Osteoblast (primary cell): ENCODE measurements at regions not wholly inside any gene's neighbourhood (a gene's known extent, or its start where the extent isn't known, plus 50 kb on each side); places are given as distances from the start of the nearest gene placed in this dataset.
A peak's percentile ranks its signal among the peaks of the same experiment; 100 is the strongest.

Experiments
- DNase-seq: peaks from one replicate; pipeline ENCODE4 v3.0.0; 2011; ENCODE audit warnings: low spot score, mixed read lengths; ENCODE audit not compliant: insufficient read length; ENCODE audit errors: missing footprints
- H2AFZ ChIP-seq: 2 replicates; pipeline ENCODE4 v1.6.0; 2011; ENCODE audit warnings: mild to moderate bottlenecking, low read length
- H3K27ac ChIP-seq: 2 replicates; pipeline ENCODE4 v1.5.1; 2011; ENCODE audit warnings: mild to moderate bottlenecking, low read depth, low read length, moderate library complexity
- H3K27me3 ChIP-seq: 2 replicates; pipeline ENCODE4 v1.6.0; 2012; ENCODE audit warnings: mild to moderate bottlenecking, control low read depth, inconsistent platforms, low read length, moderate library complexity; ENCODE audit not compliant: insufficient read depth
- H3K36me3 ChIP-seq: 2 replicates; pipeline ENCODE4 v1.5.1; 2011; ENCODE audit warnings: mild to moderate bottlenecking, low read length, control low read depth, moderate library complexity; ENCODE audit not compliant: insufficient read depth
- H3K4me1 ChIP-seq: 2 replicates; pipeline ENCODE4 v1.5.1; 2011; ENCODE audit warnings: mild to moderate bottlenecking, low read length, control low read depth, moderate library complexity; ENCODE audit not compliant: insufficient read depth
- H3K4me2 ChIP-seq: 2 replicates; pipeline ENCODE4 v1.6.0; 2011; ENCODE audit warnings: mild to moderate bottlenecking, low read length; ENCODE audit not compliant: insufficient read depth
- H3K4me3 ChIP-seq: fragments of 200-600 bp; sonication (generic); 3 replicates; pipeline ENCODE4 v1.5.1; 2012; ENCODE audit warnings: mild to moderate bottlenecking, low read length, inconsistent platforms; ENCODE audit not compliant: insufficient read depth
- H3K79me2 ChIP-seq: 2 replicates; pipeline ENCODE4 v1.6.0; 2012; ENCODE audit warnings: mild to moderate bottlenecking, low read length, control low read depth, inconsistent platforms; ENCODE audit not compliant: insufficient read depth
- H3K9me3 ChIP-seq: 2 replicates; pipeline ENCODE4 v1.5.1; 2011; ENCODE audit warnings: low read depth, low read length, control low read depth
- H4K20me1 ChIP-seq: 2 replicates; pipeline ENCODE4 v1.6.0; 2012; ENCODE audit warnings: mild to moderate bottlenecking, low read length, control low read depth; ENCODE audit not compliant: insufficient read depth
- TF ChIP-seq, protein P1 (sequence below): IDR thresholded peaks from 2 replicates; pipeline ENCODE4 v1.5.1; 2011; ENCODE audit warnings: mild to moderate bottlenecking, low read depth, low read length, moderate library complexity; ENCODE audit errors: extremely low read depth

DNA sequence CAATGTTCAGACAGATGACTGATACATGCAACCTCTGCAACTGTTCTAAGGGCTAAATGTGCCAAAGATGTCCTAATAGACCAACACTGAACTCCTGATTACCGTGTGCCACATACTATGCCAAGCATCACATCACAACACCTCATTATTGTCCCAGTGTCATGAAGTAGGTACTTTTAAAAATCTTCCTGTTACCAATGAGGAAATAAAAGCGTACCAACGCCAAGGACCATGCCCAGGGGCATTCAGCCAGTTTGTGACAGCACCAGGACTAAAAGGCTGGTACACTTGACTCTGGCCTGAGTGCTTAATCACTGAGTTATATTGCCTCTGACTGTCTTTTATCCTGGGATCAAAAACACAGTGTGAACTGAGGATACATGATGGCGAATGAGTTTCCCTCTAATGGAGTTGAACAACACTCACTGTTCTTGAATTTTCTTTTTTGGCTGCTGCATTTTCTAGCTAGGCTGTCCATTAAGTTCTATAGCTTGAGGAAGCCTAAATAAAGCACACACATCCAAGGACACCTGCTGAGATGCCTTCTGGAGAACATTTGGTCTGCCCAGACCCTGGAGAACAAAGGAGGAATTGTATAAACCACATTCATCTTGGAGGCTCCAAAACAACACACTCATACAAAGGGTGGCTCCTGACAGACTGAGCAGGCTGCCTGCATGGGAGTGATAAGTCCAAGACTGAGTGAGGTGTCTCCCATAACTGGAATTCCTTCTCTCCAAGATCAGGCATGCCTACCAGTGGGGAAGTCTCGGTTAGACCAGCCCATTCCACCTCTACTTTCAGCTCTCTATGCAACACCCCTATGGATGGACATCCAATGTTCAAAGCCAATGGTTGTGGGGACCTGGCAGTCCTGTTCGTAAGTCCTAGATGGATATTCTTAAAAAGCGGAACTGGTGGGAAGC is 126.7 kb upstream of the PRICKLE2 start:
- H3K27me3 ChIP-seq = no peaks in the 10 kb centered on the region
- TF ChIP-seq, protein P1, sequence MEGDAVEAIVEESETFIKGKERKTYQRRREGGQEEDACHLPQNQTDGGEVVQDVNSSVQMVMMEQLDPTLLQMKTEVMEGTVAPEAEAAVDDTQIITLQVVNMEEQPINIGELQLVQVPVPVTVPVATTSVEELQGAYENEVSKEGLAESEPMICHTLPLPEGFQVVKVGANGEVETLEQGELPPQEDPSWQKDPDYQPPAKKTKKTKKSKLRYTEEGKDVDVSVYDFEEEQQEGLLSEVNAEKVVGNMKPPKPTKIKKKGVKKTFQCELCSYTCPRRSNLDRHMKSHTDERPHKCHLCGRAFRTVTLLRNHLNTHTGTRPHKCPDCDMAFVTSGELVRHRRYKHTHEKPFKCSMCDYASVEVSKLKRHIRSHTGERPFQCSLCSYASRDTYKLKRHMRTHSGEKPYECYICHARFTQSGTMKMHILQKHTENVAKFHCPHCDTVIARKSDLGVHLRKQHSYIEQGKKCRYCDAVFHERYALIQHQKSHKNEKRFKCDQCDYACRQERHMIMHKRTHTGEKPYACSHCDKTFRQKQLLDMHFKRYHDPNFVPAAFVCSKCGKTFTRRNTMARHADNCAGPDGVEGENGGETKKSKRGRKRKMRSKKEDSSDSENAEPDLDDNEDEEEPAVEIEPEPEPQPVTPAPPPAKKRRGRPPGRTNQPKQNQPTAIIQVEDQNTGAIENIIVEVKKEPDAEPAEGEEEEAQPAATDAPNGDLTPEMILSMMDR = no peak
- DNase-seq = peak; percentile 23
- H2AFZ ChIP-seq = peak overlapping the region; percentile 39
- H3K9me3 ChIP-seq = no peaks in the 10 kb centered on the region
- no peaks in the 10 kb centered on the region for H3K36me3 ChIP-seq
- H3K4me3 ChIP-seq = no peak overlapping the region
- peak overlapping the region; percentile 11 for H3K4me2 ChIP-seq
- H3K27ac ChIP-seq = peak overlapping the region; percentile 31
- peaks cover 33% of the 10 kb centered on the region for H3K4me1 ChIP-seq
- H3K79me2 ChIP-seq = no peaks in the 10 kb centered on the region
- H4K20me1 ChIP-seq = no peaks in the 10 kb centered on the region

DNA sequence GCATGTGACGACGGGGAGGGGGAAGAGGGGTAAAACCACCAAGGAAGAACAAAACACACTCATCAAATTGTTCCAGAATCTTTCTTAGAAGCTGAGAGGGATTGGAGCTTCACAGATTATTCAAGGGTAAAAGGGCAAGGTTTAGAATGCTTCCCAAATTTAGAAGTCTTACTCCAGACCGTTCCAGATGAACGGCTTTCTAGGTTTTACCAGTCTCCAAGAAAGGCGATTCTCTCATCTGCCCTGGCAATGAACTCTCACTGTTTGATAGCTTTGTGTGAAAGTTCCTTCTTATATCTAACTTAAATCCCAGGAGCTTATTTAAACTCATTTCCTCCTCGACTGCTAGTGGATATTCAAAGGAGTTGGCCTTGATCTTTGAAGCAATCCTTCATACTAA is 124.3 kb upstream of the PRICKLE2 start:
- Histone ChIP-seq H3K4me2 (no peak overlapping the region), H2AFZ (no peak overlapping the region), H4K20me1 (no peaks in the 10 kb centered on the region), H3K27me3 (no peaks in the 10 kb centered on the region), H3K4me1 (peaks cover 45% of the 10 kb centered on the region), H3K36me3 (no peaks in the 10 kb centered on the region), H3K27ac (no peak overlapping the region), H3K79me2 (no peaks in the 10 kb centered on the region), H3K9me3 (no peaks in the 10 kb centered on the region), H3K4me3 (no peak overlapping the region)
- no peak for DNase-seq
- TF ChIP-seq, protein P1 = no peak

DNA sequence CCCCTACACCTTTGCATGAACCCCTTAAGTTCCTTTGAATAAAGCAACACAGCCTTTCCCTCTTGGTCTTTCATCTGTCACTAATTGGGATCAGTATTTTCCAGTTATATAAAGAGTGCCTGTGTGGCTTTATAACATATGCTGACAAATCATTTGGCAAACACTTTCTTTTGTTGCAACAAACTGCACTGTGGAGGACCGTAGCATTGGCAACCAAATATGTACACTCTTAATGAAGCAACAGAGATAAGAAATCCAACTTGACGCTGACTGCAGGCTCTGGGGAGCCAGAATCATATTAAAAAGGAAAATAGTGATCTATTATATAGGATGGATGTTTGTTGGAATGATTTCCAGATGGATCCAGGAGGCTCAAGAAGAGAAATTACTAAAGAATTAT is 120.1 kb upstream of the PRICKLE2 start:
- no peaks in the 10 kb centered on the region for H3K36me3 ChIP-seq
- H3K4me2 ChIP-seq = peak overlapping the region; percentile 49
- no peak overlapping the region for H3K4me3 ChIP-seq
- H3K27me3 ChIP-seq = no peaks in the 10 kb centered on the region
- TF ChIP-seq, protein P1 = no peak
- H3K4me1 ChIP-seq = peaks cover 49% of the 10 kb centered on the region
- peak overlapping the region; percentile 94 for H3K27ac ChIP-seq
- H4K20me1 ChIP-seq = no peaks in the 10 kb centered on the region
- H2AFZ ChIP-seq = no peak overlapping the region
- no peaks in the 10 kb centered on the region for H3K9me3 ChIP-seq
- no peak for DNase-seq
- no peaks in the 10 kb centered on the region for H3K79me2 ChIP-seq

DNA sequence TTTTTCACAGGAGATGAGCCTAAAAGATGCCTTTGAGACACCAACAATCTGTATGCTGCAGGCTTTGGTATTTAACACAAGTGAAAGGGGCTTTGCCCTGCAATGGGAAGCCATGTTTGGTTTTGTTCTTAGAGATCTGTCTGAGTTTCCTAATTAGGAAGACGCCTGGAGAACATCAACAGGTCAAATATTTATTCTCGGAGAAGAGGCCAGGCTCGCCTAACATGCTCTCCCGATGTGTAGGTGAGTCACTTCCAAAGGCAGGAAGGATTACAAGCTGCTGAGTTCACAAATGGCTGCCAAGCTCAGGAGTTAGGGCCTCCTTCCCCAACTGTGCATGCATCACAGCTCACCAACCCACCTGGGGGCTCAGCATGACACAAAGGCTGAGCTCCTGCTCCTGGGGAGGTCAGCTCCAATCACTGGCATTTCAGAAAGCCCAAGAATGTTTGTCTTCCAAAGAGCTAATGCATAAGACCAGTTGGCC is 119.5 kb upstream of the PRICKLE2 start:
- peak; percentile 27 for DNase-seq
- TF ChIP-seq, protein P1 = no peak
- Histone ChIP-seq H3K4me3 (peak overlapping the region; percentile 8), H3K36me3 (no peaks in the 10 kb centered on the region), H4K20me1 (no peaks in the 10 kb centered on the region), H3K79me2 (no peaks in the 10 kb centered on the region), H3K4me1 (peaks cover 53% of the 10 kb centered on the region), H3K4me2 (peak overlapping the region; percentile 49), H3K27me3 (no peaks in the 10 kb centered on the region), H3K27ac (peak overlapping the region; percentile 94), H2AFZ (peak overlapping the region; percentile 23), H3K9me3 (no peaks in the 10 kb centered on the region)
